ENCODE measurements at regions not wholly inside any gene's neighbourhood (a gene's known extent, or its start where the extent isn't known, plus 50 kb on each side); places are given as distances from the start of the nearest gene placed in this dataset.
"Not testable (repeated sequence)": the region's sequence is repeated elsewhere in the genome, so short reads cannot be mapped to it uniquely, and the experiment has no call there.

GRCh38 chr14:37712976-37713431 lies 117.6 kb downstream of the TTC6 start:
- DNase-seq = no peak

GRCh38 chr14:37720131-37720530 lies 124.7 kb downstream of the TTC6 start:
- DNase-seq = no peak

GRCh38 chr14:37721976-37722659 lies 126.7 kb downstream of the TTC6 start:
- DNase-seq = no peak

DNA sequence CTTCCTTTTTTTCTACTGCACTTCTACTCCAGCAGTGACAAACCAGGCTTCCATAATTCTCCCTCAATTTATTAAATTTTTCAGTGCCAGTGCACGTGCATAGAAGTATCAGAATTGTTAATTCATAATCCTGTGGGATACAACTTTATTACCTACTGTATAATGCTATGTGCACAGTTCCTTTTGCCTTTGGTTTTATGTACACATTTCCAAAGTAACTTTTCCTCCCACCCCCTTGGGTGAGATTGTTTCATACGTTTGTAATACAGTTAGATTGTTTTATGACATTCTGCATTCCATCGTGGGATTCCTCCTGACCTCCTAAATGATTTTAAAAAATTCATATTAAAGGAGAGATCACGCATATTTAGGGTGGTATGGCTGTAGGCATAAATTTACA lies 128.1 kb downstream of the TTC6 start:
- DNase-seq = no peak

DNA sequence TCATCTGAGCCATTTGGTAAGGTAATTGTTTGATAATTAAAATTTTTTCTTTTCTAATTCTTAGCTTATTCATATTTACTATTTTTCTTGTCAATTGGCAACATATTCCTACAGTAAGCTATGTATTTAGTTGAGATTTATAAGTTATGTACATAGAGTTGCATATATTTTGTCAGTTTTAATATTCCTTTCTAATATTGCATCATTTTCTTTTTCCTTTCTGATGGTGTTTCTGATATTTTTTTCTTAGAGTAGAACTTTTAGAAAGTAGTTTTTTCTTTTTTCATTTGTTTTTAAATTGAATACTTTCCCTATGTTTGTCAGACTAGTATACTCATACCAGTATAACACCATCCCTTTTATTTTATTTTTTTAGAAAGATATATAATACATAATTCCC lies 131.3 kb downstream of the TTC6 start:
- no peak for DNase-seq

DNA sequence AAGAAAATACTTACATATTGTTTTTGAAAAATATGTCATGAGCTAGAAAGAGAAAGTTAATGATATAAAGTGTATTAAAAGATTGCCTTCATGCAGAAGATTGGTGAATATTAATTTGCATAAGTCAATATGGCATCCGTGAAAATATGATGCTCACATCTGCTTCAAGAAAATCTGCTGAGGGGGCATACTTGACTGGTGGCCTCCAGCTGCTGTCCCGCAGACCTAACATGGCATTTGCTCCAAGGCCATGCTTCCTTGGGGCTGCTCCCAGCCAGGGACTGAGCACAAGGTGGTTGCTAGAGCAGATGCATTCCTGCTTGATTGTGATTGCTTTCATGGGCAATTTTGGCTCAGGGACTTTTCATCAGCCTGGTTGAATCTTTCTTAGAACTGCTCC lies 133.8 kb downstream of the TTC6 start:
- DNase-seq = no peak

GRCh38 chr14:37731094-37731493 lies 135.7 kb downstream of the TTC6 start:
- DNase-seq = no peak

DNA sequence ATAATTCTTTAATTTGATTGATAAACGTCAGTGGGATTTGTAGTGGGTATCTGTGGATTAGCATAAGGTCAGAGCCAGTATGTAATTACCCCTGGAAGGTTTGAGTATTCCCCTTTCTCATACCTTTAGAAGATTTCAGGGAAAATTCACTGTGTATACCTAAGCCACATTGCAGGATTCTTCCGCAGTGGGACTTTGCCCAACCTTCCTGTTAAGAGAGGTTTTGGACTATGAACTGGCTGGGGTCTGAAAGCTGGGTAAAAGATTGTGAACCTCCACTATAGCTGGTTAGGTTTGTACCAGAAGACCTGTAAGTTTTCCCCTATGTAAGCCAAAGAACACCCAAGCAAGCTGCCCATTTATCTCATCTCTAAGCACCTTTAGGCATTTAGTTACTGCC lies 150.2 kb downstream of the TTC6 start:
- no peak for DNase-seq

DNA sequence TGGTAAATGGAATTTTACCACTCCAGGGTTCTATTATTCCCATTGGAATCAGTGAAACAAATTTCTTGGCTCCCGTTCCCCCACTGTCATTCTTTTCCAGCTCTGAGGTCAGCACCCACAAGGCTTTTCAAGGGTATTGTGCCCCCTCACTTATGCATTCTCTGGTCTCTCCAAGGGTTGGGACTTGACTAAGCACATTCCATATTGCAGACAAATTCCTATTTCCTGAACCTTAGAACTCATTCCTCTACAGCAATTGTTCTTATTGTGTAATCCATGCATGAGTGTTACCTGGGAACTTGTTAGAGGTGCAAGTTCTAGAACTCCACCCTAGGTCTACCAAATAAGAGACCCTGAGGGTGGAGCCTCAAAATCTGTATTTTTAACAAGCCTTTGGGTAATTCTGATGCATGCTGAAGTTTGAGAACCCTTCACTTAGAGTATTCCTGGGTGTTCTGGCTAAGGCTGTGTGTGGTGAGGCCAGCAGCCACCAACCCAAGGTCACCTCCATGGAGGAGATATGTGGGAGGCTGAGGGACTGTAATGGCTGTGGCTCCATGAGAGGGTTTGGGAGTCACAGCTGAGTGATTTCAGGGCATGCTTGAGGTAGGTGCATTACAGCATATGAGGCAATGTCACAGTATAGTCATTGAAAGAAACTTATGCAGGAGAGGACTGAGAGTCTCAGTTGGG lies 150.9 kb downstream of the TTC6 start:
- no peak for DNase-seq

- DNase-seq = no peak
Measured at GRCh38 chr14:37753459-37753858, 158.0 kb downstream of the TTC6 start.

- DNase-seq = not testable (repeated sequence)
Measured at GRCh38 chr14:37760275-37760674, 164.8 kb downstream of the TTC6 start.

GRCh38 chr14:37763266-37763665 lies 167.8 kb downstream of the TTC6 start:
- no peak for DNase-seq

- not testable (repeated sequence) for DNase-seq
Measured at GRCh38 chr14:37772283-37772682, 176.9 kb downstream of the TTC6 start.

DNA sequence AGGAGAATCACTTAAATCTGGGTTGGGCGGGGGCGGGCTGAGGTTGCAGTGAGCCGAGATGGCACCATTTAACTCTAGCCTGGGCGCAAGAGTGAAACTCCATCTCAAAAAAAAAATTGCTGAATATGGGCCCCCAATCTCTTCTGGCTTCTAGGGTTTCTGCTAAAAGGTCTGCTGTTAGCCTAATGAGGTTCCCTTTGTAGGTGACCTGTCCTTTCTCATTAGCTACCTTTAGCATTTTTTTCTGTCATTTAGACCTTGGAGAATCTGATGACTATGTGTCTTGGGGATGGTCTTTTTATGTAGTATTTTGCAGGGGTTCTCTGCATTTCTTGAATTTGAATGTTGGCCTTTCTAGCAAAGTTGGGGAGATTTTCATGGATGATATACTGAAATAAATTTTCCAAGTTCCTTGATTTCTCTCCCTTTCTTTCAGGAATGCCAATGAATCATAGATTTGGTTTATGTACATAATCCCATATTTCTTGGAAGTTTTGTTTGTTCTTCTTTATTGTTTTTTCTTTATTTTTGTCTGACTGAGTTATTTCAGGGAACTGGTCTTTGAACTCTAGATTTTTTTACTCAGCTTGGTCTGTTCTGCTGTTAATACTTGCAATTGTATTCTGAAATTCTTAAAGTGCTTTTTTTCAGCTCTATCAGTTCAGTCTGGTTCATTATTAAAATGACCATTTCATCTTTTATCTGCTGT lies 181.5 kb downstream of the TTC6 start:
- DNase-seq = no peak

DNA sequence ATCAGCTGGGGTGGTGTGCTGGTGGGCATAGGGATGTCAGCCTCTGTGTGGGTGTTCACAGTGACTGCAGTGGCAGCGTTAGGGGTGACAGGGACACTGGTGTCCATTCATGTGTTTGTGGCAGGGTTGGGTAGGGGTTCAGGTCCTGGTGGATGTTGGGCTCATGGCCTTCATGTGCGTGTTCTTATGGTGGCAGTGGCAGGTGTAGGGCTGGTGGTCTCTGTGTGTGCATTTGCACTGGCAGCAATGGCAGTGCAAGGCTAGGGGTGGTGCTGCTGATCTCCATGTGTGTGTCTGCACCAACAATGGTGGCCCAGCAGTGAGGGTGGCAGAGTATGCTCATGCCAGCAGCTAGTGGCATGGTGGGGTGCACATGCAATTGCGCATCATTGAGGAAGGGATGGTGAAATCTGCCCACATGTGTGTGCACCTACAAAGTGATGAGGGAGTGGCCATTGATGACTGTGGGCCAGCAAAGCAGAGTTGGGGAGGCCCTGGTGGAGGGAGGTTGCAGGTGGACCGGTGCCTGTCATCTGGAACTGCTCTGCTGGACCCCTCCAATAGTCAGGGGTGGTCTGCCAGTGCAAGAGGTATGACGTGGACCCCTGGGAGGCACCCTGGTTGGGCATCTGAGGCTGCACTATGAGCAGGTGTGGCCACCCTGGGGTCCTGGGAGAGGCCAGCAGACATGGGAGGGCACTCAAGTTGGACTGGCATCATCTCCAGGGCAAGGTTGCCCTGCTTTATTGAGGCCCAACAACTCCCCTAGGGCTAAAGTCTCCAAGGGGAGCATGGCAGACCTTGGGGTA lies 182.9 kb downstream of the TTC6 start:
- no peak for DNase-seq

DNA sequence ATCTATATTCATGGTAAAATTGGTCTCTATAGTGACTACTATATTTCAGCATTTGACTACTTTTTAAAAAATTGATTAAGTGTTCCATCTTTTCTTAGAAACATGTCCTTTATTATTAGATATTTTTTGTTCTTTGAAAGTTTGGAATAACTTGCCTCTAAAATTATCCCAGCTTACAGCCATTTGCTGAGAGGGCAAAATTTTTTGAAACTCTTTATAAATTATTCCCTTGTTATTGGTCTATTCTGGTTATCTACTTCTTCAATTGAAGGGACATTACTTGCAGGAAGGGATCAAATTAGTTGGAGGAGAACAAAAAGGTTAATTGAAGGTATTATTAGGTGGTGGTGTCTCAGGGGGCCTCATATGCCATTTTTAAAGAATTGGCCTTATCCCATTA lies 184.1 kb downstream of the TTC6 start:
- DNase-seq = no peak

GRCh38 chr14:37780731-37781130 lies 185.3 kb downstream of the TTC6 start:
- not testable (repeated sequence) for DNase-seq

DNA sequence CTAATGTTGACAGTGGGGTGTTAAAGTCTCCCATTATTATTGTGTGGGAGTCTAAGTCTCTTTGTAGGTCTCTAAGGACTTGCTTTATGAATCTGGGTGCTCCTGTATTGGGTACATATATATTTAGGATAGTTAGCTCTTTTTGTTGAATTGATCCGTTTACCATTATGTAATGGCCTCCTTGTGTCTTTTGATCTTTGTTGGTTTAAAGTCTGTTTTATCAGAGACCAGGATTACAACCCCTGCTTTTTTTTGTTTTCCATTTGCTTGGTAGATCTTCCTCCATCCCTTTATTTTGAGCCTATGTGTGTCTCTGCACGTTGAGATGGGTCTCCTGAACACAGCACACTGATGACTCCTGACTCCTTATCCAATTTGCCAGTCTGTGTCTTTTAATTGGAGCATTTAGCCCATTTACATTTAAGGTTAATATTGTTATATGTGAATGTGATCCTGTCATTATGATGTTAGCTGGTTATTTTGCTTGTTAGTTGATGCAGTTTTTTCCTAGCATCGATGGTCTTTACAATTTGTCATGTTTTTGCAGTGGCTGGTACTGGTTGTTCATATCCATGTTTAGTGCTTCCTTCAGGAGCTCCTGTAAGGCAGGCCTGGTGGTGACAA lies 188.9 kb downstream of the TTC6 start:
- DNase-seq = not testable (repeated sequence)

DNA sequence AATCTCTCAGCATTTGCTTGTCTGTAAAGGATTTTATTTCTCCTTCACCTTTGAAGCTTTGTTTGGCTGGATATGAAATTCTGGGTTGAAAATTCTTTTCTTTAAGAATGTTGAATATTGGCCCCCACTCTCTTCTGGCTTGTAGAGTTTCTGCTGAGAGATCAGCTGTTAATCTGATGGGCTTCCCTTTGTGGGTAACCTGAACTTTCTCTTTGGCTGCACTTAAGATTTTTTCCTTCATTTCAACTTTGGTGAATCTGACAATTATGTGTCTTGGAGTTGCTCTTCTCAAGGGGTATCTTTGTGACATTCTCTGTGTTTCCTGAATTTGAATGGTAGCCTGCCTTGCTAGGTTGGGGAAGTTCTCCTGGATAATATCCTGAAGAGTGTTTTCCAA lies 189.4 kb downstream of the TTC6 start:
- not testable (repeated sequence) for DNase-seq

DNA sequence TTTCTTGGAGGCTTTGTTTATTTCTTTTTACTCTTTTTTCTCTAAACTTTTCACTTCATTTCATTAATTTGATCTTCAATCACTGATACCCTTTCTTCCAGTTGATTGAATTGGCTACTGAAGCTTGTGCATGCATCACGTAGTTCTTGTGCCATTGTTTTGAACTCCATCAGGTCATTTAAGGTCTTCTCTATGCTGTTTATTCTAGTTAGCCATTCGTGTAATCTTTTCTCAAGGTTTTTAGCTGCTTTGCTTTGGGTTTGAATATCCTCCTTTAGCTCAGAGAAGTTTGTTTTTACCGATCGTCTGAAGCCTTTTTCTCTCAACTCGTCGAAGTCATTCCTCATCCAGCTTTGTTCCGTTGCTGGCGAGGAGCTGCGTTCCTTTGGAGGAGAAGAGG lies 189.9 kb downstream of the TTC6 start:
- not testable (repeated sequence) for DNase-seq

- DNase-seq = not testable (repeated sequence)
Measured at GRCh38 chr14:37786114-37786625, 190.7 kb downstream of the TTC6 start.

GRCh38 chr14:37787879-37788494 lies 192.6 kb downstream of the TTC6 start:
- no peak for DNase-seq
